ENCODE measurements at regions not wholly inside any gene's neighbourhood (a gene's known extent, or its start where the extent isn't known, plus 50 kb on each side); places are given as distances from the start of the nearest gene placed in this dataset.

- TF ChIP-seq CTCF (IDR thresholded peaks at IDR 0.05) (no peak), EP300 (IDR thresholded peaks at IDR 0.05) (no peak)
Observed at GRCh38 chr6:84582997-84583396, 181.4 kb downstream of the TBX18 start.

Data from tibial nerve (tissue), 4 donors.